SK-N-MC (cell line): ENCODE measurements at regions not wholly inside any gene's neighbourhood (a gene's known extent, or its start where the extent isn't known, plus 50 kb on each side); places are given as distances from the start of the nearest gene placed in this dataset.

Experiments used
- DNase-seq: peaks from one replicate; pipeline ENCODE4 v3.0.0-alpha.2; 2011; ENCODE audit warnings: low read depth, low spot score
- H3K27ac ChIP-seq: fragments of 200-600 bp; sonication (generic); 2 replicates; pipeline ENCODE4 v1.5.1; 2016; ENCODE audit warnings: mixed run types
- H3K36me3 ChIP-seq: fragments of 200-600 bp; sonication (generic); 2 replicates; pipeline ENCODE4 v1.6.1; 2017; ENCODE audit warnings: antibody characterized with exemption, low read length, mixed read lengths; ENCODE audit not compliant: insufficient read depth
- H3K4me3 ChIP-seq: fragments of 200-600 bp; sonication (generic); 2 replicates; pipeline ENCODE4 v1.5.1; 2016
- H3K9ac ChIP-seq: fragments of 200-600 bp; sonication (generic); 2 replicates; pipeline ENCODE4 v1.8.0; 2017; ENCODE audit warnings: mixed run types, mixed read lengths; ENCODE audit not compliant: insufficient read length
- H3K9me3 ChIP-seq: fragments of 200-600 bp; sonication (generic); 2 replicates; pipeline ENCODE4 v1.6.1; 2017; ENCODE audit warnings: low read depth, mild to moderate bottlenecking, antibody characterized with exemption, low read length, moderate library complexity, mixed read lengths
- EZH2 ChIP-seq: fragments of 200-600 bp; sonication (generic); IDR thresholded peaks from one replicate; pipeline ENCODE4 v1.6.1; 2017; ENCODE audit warnings: antibody characterized with exemption
- FOXP2 ChIP-seq: optimal IDR thresholded peaks from 2 replicates; pipeline ENCODE3; 2011; ENCODE audit warnings: mild to moderate bottlenecking, moderate library complexity; ENCODE audit not compliant: insufficient read depth; ENCODE audit errors: extremely low read length, control extremely low read depth
- POLR2AphosphoS5 ChIP-seq: IDR thresholded peaks from 2 replicates; pipeline ENCODE4 v1.6.1; 2012; ENCODE audit warnings: mild to moderate bottlenecking, low read depth, low read length, borderline replicate concordance

DNA sequence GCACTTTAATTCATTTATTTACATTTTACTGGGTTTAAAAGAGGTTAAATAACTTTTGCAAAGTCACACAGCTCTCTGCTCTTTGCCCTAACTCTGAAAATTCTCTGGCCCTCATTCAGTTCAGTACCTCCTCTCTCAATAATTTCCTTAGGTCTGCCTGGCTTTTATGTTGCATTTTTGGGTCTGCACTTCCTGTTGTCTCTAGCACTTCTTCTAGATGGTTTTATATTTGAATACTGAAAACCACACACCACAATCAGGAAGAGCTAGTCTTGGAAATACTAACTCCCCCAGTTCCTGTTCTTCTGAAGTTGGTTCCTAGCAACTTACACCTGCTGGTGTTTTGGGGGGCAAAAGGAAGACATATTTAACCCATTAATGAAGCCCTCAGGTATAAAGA lies 577.9 kb downstream of the HS3ST4 start:
- no peak for DNase-seq
- Histone ChIP-seq H3K9ac (no peak overlapping the region), H3K4me3 (no peak overlapping the region), H3K36me3 (no peaks in the 10 kb centered on the region), H3K27ac (no peak overlapping the region), H3K9me3 (no peaks in the 10 kb centered on the region)
- TF ChIP-seq FOXP2 (no peak), EZH2 (no peak), POLR2AphosphoS5 (no peak)

DNA sequence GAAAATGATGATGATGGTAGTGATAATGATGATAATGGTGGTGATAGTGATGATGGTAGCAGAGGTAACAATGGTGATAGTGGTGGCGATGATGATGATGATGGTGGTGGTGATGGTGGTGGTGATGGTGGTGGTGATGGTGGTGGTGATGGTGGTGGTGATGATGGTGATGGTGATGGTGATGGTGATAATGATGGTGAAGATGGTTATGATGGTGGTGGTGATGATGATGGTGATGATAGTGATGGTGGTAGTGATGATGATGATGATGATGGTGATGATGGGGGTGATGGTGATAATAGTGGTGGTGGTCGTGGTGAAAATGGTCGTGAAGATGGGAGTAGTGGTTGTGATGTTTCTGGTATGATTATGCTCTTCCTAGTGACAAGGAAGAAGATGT lies 581.8 kb downstream of the HS3ST4 start:
- no peaks in the 10 kb centered on the region for H3K36me3 ChIP-seq
- DNase-seq: no peak
- TF ChIP-seq EZH2: no peak
- no peak for TF ChIP-seq FOXP2
- no peak for TF ChIP-seq POLR2AphosphoS5
- no peak overlapping the region for H3K9ac ChIP-seq
- H3K4me3 ChIP-seq: no peak overlapping the region
- no peak overlapping the region for H3K27ac ChIP-seq
- no peaks in the 10 kb centered on the region for H3K9me3 ChIP-seq

DNA sequence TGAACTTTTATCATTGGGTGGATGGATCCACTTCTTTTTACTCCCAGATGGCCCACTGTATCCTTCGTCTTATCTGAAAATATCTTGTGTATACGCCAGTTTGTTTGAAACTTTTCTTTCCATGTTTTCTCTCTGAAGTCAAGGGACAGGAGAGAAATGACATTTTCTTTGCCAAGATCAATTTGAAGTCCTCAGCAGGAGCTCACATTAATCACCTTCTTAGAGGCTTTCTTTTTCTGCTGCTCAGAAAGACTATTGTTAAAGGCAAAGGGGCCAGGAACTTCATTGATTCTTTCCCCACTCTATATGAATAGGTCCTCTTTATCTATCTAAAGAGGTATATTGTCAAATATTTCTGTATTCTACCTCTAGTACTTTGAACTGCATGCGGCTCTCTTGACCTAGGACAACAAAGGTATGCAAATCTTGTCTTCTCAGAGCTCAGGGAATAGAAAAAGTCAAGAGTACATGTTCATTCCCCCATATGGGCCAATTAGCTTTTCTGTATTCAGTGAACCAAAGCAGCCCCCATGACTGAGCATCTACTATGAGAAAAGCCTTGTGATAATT lies 583.3 kb downstream of the HS3ST4 start:
- H3K9me3 ChIP-seq: no peaks in the 10 kb centered on the region
- H3K36me3 ChIP-seq: no peaks in the 10 kb centered on the region
- H3K4me3 ChIP-seq: no peak overlapping the region
- TF ChIP-seq EZH2 (no peak), POLR2AphosphoS5 (no peak), FOXP2 (no peak)
- no peak overlapping the region for H3K9ac ChIP-seq
- DNase-seq: no peak
- no peak overlapping the region for H3K27ac ChIP-seq

DNA sequence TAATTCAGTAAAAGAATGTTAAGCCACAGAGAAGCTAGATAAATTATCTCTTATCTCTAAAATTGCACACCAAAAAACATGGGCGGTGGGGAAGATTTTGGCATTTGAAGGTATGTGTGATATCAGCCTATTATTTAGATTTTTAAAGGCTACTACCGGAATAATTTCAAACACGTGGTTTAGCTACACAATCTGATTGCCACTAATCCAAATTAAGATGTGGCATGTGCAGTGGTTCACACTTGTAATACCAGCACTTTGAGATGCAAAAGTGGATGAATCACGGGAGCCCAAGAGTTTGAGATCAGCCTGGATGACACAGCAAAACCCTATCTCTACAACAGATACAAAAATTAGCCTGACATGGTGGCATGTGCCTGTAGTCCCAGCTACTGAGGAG lies 584.5 kb downstream of the HS3ST4 start:
- no peak overlapping the region for H3K4me3 ChIP-seq
- no peak overlapping the region for H3K9ac ChIP-seq
- H3K36me3 ChIP-seq: no peaks in the 10 kb centered on the region
- TF ChIP-seq FOXP2 (no peak), EZH2 (no peak), POLR2AphosphoS5 (no peak)
- H3K27ac ChIP-seq: no peak overlapping the region
- no peaks in the 10 kb centered on the region for H3K9me3 ChIP-seq
- DNase-seq: no peak

- H3K9me3 ChIP-seq: no peaks in the 10 kb centered on the region
- TF ChIP-seq POLR2AphosphoS5 (no peak), FOXP2 (no peak), EZH2 (no peak)
- no peak overlapping the region for H3K27ac ChIP-seq
- no peak overlapping the region for H3K4me3 ChIP-seq
- no peak overlapping the region for H3K9ac ChIP-seq
- no peak for DNase-seq
- H3K36me3 ChIP-seq: no peaks in the 10 kb centered on the region
These were observed 589.8 kb downstream of the HS3ST4 start for GRCh38 chr16:26281381-26282110.

DNA sequence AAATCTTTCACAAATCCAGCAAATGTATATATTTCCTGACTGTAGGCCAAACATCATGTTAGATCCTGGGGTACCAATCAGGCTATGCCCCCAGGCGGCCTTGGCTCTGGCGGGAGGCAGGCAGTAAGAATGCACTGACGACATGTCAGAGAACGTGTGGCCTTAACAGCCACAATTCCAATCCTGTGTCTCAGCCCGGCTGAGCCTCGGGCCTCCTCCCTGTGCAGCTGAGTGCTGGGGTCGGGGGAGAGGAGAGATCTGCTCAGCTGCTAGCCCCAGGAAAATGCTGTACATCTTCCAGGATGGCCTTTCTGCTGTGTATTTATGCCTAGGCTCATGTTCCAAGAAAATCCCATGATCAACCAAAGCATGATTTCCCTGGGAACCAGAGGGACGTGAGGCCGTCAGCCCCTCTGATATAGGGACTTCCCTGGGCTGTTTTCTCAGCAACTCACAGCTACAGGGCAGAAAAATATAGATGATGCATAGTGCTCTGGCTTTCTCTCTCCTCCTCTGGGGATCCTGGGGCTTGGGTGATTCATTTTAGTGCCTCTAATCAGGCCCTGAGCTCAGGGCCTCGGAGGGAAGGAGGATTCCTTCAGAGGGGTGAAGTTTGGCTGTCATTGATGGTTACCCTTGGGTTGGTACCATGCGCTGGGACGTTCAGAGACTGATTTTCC lies 604.0 kb downstream of the HS3ST4 start:
- Histone ChIP-seq H3K9me3 (no peaks in the 10 kb centered on the region), H3K4me3 (no peak overlapping the region), H3K9ac (no peak overlapping the region), H3K27ac (no peak overlapping the region), H3K36me3 (no peaks in the 10 kb centered on the region)
- no peak for DNase-seq
- TF ChIP-seq POLR2AphosphoS5: no peak
- no peak for TF ChIP-seq EZH2
- TF ChIP-seq FOXP2: no peak

- H3K9ac ChIP-seq: no peak overlapping the region
- H3K9me3 ChIP-seq: no peaks in the 10 kb centered on the region
- no peak overlapping the region for H3K4me3 ChIP-seq
- no peak for TF ChIP-seq FOXP2
- TF ChIP-seq EZH2: no peak
- no peak for TF ChIP-seq POLR2AphosphoS5
- H3K27ac ChIP-seq: no peak overlapping the region
- H3K36me3 ChIP-seq: no peaks in the 10 kb centered on the region
- DNase-seq: no peak
These were observed 609.8 kb downstream of the HS3ST4 start for GRCh38 chr16:26301516-26301915.

GRCh38 chr16:26316683-26317464 lies 625.1 kb downstream of the HS3ST4 start:
- H3K36me3 ChIP-seq: no peaks in the 10 kb centered on the region
- no peak for DNase-seq
- H3K9me3 ChIP-seq: no peaks in the 10 kb centered on the region
- no peak overlapping the region for H3K27ac ChIP-seq
- no peak for TF ChIP-seq EZH2
- TF ChIP-seq FOXP2: no peak
- TF ChIP-seq POLR2AphosphoS5: no peak
- H3K9ac ChIP-seq: no peak overlapping the region
- no peak overlapping the region for H3K4me3 ChIP-seq
